Gastrocnemius medialis (tissue), 4 donors: ENCODE measurements at regions not wholly inside any gene's neighbourhood (a gene's known extent, or its start where the extent isn't known, plus 50 kb on each side); places are given as distances from the start of the nearest gene placed in this dataset.

ENCODE experiments used
- POLR2A ChIP-seq, 2 donors: fragments of 450-650 bp; IDR thresholded peaks; one replicate each; pipeline ENCODE4 v1.6.1; 2017; ENCODE audit warnings: antibody characterized with exemption in 2 of 2, mild to moderate bottlenecking in 2 of 2, moderate library complexity in 2 of 2
- TF ChIP-seq, protein P1 (sequence below), 5 experiments: fragments of 450-650 bp in 3 of 5; fragments of 200-600 bp in 2 of 5; sonication (generic) in 2 of 5; IDR thresholded peaks in 4 of 5; conservative IDR thresholded peaks in 1 of 5; 1 replicate in 4 of 5; 2 replicates in 1 of 5; pipeline ENCODE4 v1.5.1; 2016 to 2019; ENCODE audit warnings: antibody characterized with exemption in 5 of 5, mild to moderate bottlenecking in 3 of 5, moderate library complexity in 3 of 5

DNA sequence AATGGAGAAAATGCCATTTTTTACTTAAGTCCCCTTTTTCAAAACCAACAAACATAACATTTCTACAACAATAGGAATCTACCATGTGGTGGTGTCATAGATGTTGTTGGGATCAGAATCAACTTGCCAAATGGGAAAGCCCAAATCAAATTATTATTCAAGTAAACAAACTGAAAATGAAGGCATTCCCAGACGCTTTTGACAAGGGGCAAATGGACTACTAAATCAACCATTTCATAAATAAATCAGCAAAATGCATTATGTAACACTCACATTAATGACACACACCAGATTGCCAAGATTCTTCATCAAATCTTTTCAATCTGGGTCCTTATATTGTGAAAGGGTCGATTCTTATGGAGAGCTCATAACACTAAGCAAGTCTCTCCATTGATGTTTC lies 375.6 kb downstream of the KIF16B start:
- TF ChIP-seq, protein P1, sequence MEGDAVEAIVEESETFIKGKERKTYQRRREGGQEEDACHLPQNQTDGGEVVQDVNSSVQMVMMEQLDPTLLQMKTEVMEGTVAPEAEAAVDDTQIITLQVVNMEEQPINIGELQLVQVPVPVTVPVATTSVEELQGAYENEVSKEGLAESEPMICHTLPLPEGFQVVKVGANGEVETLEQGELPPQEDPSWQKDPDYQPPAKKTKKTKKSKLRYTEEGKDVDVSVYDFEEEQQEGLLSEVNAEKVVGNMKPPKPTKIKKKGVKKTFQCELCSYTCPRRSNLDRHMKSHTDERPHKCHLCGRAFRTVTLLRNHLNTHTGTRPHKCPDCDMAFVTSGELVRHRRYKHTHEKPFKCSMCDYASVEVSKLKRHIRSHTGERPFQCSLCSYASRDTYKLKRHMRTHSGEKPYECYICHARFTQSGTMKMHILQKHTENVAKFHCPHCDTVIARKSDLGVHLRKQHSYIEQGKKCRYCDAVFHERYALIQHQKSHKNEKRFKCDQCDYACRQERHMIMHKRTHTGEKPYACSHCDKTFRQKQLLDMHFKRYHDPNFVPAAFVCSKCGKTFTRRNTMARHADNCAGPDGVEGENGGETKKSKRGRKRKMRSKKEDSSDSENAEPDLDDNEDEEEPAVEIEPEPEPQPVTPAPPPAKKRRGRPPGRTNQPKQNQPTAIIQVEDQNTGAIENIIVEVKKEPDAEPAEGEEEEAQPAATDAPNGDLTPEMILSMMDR (IDR thresholded peaks at IDR 0.05 in 4 of 5, conservative IDR thresholded peaks at IDR 0.05 in 1 of 5), result no peak
- no peak for TF ChIP-seq POLR2A (IDR thresholded peaks at IDR 0.05)
